ENCODE measurements at regions not wholly inside any gene's neighbourhood (a gene's known extent, or its start where the extent isn't known, plus 50 kb on each side); places are given as distances from the start of the nearest gene placed in this dataset.

GRCh38 chr11:19599681-19600080 lies 113.0 kb upstream of the NAV2 start:
- Histone ChIP-seq H3K27me3 (ENCODE audit: control insufficient read depth in 2 of 2, insufficient read depth in 2 of 2, low read length in 2 of 2) (no peaks in the 10 kb centered on the region), H4K20me1 (ENCODE audit: insufficient read depth, low read length) (no peaks in the 10 kb centered on the region), H3K4me3 (replicated peaks in 1 of 3; ENCODE audit: low read depth in 2 of 3, low read length in 3 of 3) (no peak overlapping the region), H3K27ac (ENCODE audit: low read depth in 1 of 2, low read length in 2 of 2) (no peak overlapping the region), H3K9me3 (replicated peaks in 1 of 2; ENCODE audit: control insufficient read depth in 1 of 2, insufficient read depth in 1 of 2, low read length in 2 of 2) (no peaks in the 10 kb centered on the region), H3K9ac (ENCODE audit: insufficient read depth, low read length, poor library complexity, severe bottlenecking) (no peak overlapping the region), H3K4me2 (replicated peaks; ENCODE audit: extremely low read depth, low read length, poor library complexity, severe bottlenecking) (no peak overlapping the region), H3K36me3 (replicated peaks in 1 of 2; ENCODE audit: control insufficient read depth in 1 of 2, insufficient read depth in 2 of 2, low read length in 2 of 2) (no peaks in the 10 kb centered on the region), H3K79me2 (ENCODE audit: insufficient read depth, low read length) (no peaks in the 10 kb centered on the region), H3K4me1 (ENCODE audit: control insufficient read depth in 1 of 2, insufficient read depth in 2 of 2, low read length in 2 of 2) (peaks cover 0 to 4% of the 10 kb centered on the region in 2 donors), H2AFZ (ENCODE audit: insufficient read depth, low read depth, low read length, poor library complexity, severe bottlenecking) (no peak overlapping the region)
- Mint-ChIP-seq H3K4me1 (peaks cover 4% of the 10 kb centered on the region), H3K36me3 (no peaks in the 10 kb centered on the region), H3K4me3 (no peak overlapping the region), H3K27ac (no peak overlapping the region), H3K27me3 (ENCODE audit: low read depth in 3 of 3) (peaks cover 0 to 14% (median 2%) of the 10 kb centered on the region in 3 donors), H3K9me3 (peaks cover 0 to 12% (median 6%) of the 10 kb centered on the region in 7 donors)
- 67% methylated on average over 1 of the region's 4 CpGs for WGBS (ENCODE audit: insufficient coverage)
- intact Hi-C loops (cut with micrococcal nuclease) = no loop called here
- DNase-seq = no peak
- no peak for TF ChIP-seq CTCF (IDR thresholded peaks at IDR 0.05)

- Mint-ChIP-seq H3K27ac (no peak overlapping the region), H3K4me3 (no peak overlapping the region), H3K4me1 (peaks cover 4% of the 10 kb centered on the region), H3K9me3 (peaks cover 0 to 10% (median 3%) of the 10 kb centered on the region in 7 donors), H3K27me3 (ENCODE audit: low read depth in 3 of 3) (peaks cover 0 to 13% (median 2%) of the 10 kb centered on the region in 3 donors), H3K36me3 (no peaks in the 10 kb centered on the region)
- H3K4me1 ChIP-seq (ENCODE audit: control insufficient read depth in 1 of 2, insufficient read depth in 2 of 2, low read length in 2 of 2) = peaks cover 0 to 4% of the 10 kb centered on the region in 2 donors
- H3K27ac ChIP-seq (ENCODE audit: low read depth in 1 of 2, low read length in 2 of 2) = no peak overlapping the region
- no peaks in the 10 kb centered on the region for H3K79me2 ChIP-seq (ENCODE audit: insufficient read depth, low read length)
- no peak overlapping the region for H3K9ac ChIP-seq (ENCODE audit: insufficient read depth, low read length, poor library complexity, severe bottlenecking)
- no peak for TF ChIP-seq CTCF (IDR thresholded peaks at IDR 0.05)
- WGBS (ENCODE audit: insufficient coverage) = 90% methylated on average over 2 of the region's 4 CpGs
- no peaks in the 10 kb centered on the region for H3K27me3 ChIP-seq (ENCODE audit: control insufficient read depth in 2 of 2, insufficient read depth in 2 of 2, low read length in 2 of 2)
- H2AFZ ChIP-seq (ENCODE audit: insufficient read depth, low read depth, low read length, poor library complexity, severe bottlenecking) = no peak overlapping the region
- H3K36me3 ChIP-seq (replicated peaks in 1 of 2; ENCODE audit: control insufficient read depth in 1 of 2, insufficient read depth in 2 of 2, low read length in 2 of 2) = no peaks in the 10 kb centered on the region
- intact Hi-C loops (cut with micrococcal nuclease) = no loop called here
- no peaks in the 10 kb centered on the region for H3K9me3 ChIP-seq (replicated peaks in 1 of 2; ENCODE audit: control insufficient read depth in 1 of 2, insufficient read depth in 1 of 2, low read length in 2 of 2)
- DNase-seq = no peak
- no peak overlapping the region for H3K4me2 ChIP-seq (replicated peaks; ENCODE audit: extremely low read depth, low read length, poor library complexity, severe bottlenecking)
- H4K20me1 ChIP-seq (ENCODE audit: insufficient read depth, low read length) = no peaks in the 10 kb centered on the region
- no peak overlapping the region for H3K4me3 ChIP-seq (replicated peaks in 1 of 3; ENCODE audit: low read depth in 2 of 3, low read length in 3 of 3)
Observed at GRCh38 chr11:19598876-19599486, 113.7 kb upstream of the NAV2 start.
